Keratinocyte (primary cell): ENCODE measurements at regions not wholly inside any gene's neighbourhood (a gene's known extent, or its start where the extent isn't known, plus 50 kb on each side); places are given as distances from the start of the nearest gene placed in this dataset.

Source experiments
- DNase-seq: peaks from one replicate; pipeline ENCODE4 v3.0.0-alpha.2; 2011; ENCODE audit warnings: low read depth, missing footprints, low spot score
- FAIRE-seq: peaks from 2 replicates; lab custom pipeline; 2011; peaks lifted over from hg19 to GRCh38; lab: Jason Lieb, UNC
- H2AFZ ChIP-seq: 2 replicates; pipeline ENCODE4 v1.6.0; 2012; ENCODE audit warnings: low read length, control low read depth, inconsistent platforms; ENCODE audit not compliant: control insufficient read depth
- H3K27ac ChIP-seq: 2 replicates; pipeline ENCODE4 v1.5.1; 2011; ENCODE audit warnings: low read length; ENCODE audit not compliant: control insufficient read depth, insufficient read depth
- H3K27me3 ChIP-seq: 3 replicates; pipeline ENCODE4 v1.6.0; 2011; ENCODE audit warnings: low read length; ENCODE audit not compliant: control insufficient read depth, insufficient read depth; ENCODE audit errors: extremely low read depth
- H3K36me3 ChIP-seq, 2 experiments: 2 replicates in 1 of 2; 3 replicates in 1 of 2; pipeline ENCODE4 v1.5.1; 2011; ENCODE audit warnings: low read length in 2 of 2, mild to moderate bottlenecking in 1 of 2; ENCODE audit not compliant: control insufficient read depth in 2 of 2, insufficient read depth in 2 of 2; ENCODE audit errors: extremely low read depth in 1 of 2
- H3K4me1 ChIP-seq: 3 replicates; pipeline ENCODE4 v1.5.1; 2011; ENCODE audit warnings: low read length; ENCODE audit not compliant: control insufficient read depth, insufficient read depth; ENCODE audit errors: extremely low read depth
- H3K4me2 ChIP-seq: 3 replicates; pipeline ENCODE4 v1.6.0; 2011; ENCODE audit warnings: low read depth, low read length; ENCODE audit not compliant: control insufficient read depth, insufficient read depth; ENCODE audit errors: extremely low read depth
- H3K4me3 ChIP-seq, 3 experiments: fragments of 200-600 bp in 1 of 3; sonication (generic) in 1 of 3; 2 replicates in 2 of 3; 3 replicates in 1 of 3; pipeline ENCODE4 v1.5.1; 2011 to 2016; ENCODE audit warnings: low read length in 3 of 3, mild to moderate bottlenecking in 3 of 3, control low read depth in 2 of 3, inconsistent platforms in 1 of 3, low read depth in 1 of 3, mixed read lengths in 1 of 3, mixed run types in 1 of 3, moderate library complexity in 1 of 3; ENCODE audit not compliant: control insufficient read depth in 2 of 3, insufficient read depth in 2 of 3; ENCODE audit errors: extremely low read depth in 1 of 3
- H3K79me2 ChIP-seq: 2 replicates; pipeline ENCODE4 v1.6.0; 2012; ENCODE audit warnings: low read length; ENCODE audit not compliant: control insufficient read depth, insufficient read depth
- H3K9ac ChIP-seq: 3 replicates; pipeline ENCODE4 v1.6.0; 2011; ENCODE audit warnings: low read length; ENCODE audit not compliant: control insufficient read depth, insufficient read depth; ENCODE audit errors: extremely low read depth
- H3K9me1 ChIP-seq: 3 replicates; pipeline ENCODE4 v1.6.0; 2011; ENCODE audit warnings: low read length; ENCODE audit not compliant: control insufficient read depth, insufficient read depth; ENCODE audit errors: extremely low read depth
- H3K9me3 ChIP-seq: 2 replicates; pipeline ENCODE4 v1.5.1; 2012; ENCODE audit warnings: low read depth, low read length; ENCODE audit not compliant: control insufficient read depth
- H4K20me1 ChIP-seq: 3 replicates; pipeline ENCODE4 v1.6.0; 2011; ENCODE audit warnings: low read length; ENCODE audit not compliant: control insufficient read depth, insufficient read depth; ENCODE audit errors: extremely low read depth
- CTCF ChIP-seq, 3 experiments: IDR thresholded peaks in 1 of 3; conservative IDR thresholded peaks in 1 of 3; optimal IDR thresholded peaks in 1 of 3; 2 replicates in 2 of 3; 3 replicates in 1 of 3; pipeline versions ENCODE3 to v1.5.1; 2011; ENCODE audit warnings: low read length in 3 of 3, mild to moderate bottlenecking in 3 of 3, moderate library complexity in 2 of 3, control low read depth in 1 of 3, inconsistent platforms in 1 of 3; ENCODE audit not compliant: insufficient read depth in 2 of 3; ENCODE audit errors: extremely low read depth in 1 of 3
- EZH2 ChIP-seq: IDR thresholded peaks from one replicate; pipeline ENCODE4 v1.6.1; 2012; ENCODE audit warnings: inconsistent platforms, mild to moderate bottlenecking, low read length, moderate library complexity
- dilution Hi-C: fragments of 300-500 bp; cut with MboI; formaldehyde crosslinking; loops from one replicate; pipeline ENCODE4 v1.7.0; 2020; ENCODE audit warnings: low sequenced_read_pairs; ENCODE audit not compliant: extremely low pct_ligation_motif_present

- no peaks in the 10 kb centered on the region for H3K9me3 ChIP-seq
- H3K27ac ChIP-seq: no peak overlapping the region
- no peaks in the 10 kb centered on the region for H3K79me2 ChIP-seq
- no peak overlapping the region for H2AFZ ChIP-seq
- no peak overlapping the region for H3K9ac ChIP-seq
- H3K4me2 ChIP-seq: no peak overlapping the region
- TF ChIP-seq CTCF (optimal IDR thresholded peaks at IDR 0.05 in 1 of 3, IDR thresholded peaks at IDR 0.05 in 1 of 3, conservative IDR thresholded peaks at IDR 0.05 in 1 of 3; ENCODE audit: extremely low read depth in 1 of 3, insufficient read depth in 2 of 3, low read length in 3 of 3) (no peak), EZH2 (no peak)
- no peaks in the 10 kb centered on the region for H4K20me1 ChIP-seq
- no peaks in the 10 kb centered on the region for H3K9me1 ChIP-seq
- H3K36me3 ChIP-seq: no peaks in the 10 kb centered on the region
- no peaks in the 10 kb centered on the region for H3K27me3 ChIP-seq
- no peak for DNase-seq
- no peak overlapping the region for H3K4me3 ChIP-seq
- dilution Hi-C loops: no loop called here
- no peaks in the 10 kb centered on the region for H3K4me1 ChIP-seq
- FAIRE-seq: no peak
Observed at GRCh38 chr14:30484201-30484600, 74.8 kb upstream of the G2E3 start.

DNA sequence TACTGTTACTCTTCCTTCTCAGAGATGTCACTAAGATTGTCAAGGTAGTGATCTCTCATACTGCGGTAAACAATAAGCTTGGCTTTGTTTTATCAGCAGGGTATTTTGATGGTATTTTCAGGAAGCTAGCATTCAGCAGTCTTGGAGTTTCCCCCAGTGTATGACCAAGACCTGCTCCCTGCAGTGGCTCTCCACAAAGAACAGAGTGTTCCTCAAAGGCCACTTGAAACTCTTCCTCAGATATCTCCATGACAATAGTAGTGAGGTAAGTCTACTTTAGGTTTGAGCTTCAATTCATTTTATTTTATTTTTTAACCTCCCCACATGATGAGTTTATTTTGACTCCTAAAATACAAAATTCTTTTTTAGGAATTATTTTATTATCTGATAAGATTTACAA is 74.0 kb upstream of the G2E3 start:
- H3K27me3 ChIP-seq: no peaks in the 10 kb centered on the region
- H4K20me1 ChIP-seq: no peaks in the 10 kb centered on the region
- H3K4me3 ChIP-seq: no peak overlapping the region
- dilution Hi-C loops: no loop called here
- no peak overlapping the region for H3K27ac ChIP-seq
- no peaks in the 10 kb centered on the region for H3K9me3 ChIP-seq
- H3K4me1 ChIP-seq: no peaks in the 10 kb centered on the region
- H3K9me1 ChIP-seq: no peaks in the 10 kb centered on the region
- no peak for TF ChIP-seq CTCF (optimal IDR thresholded peaks at IDR 0.05 in 1 of 3, IDR thresholded peaks at IDR 0.05 in 1 of 3, conservative IDR thresholded peaks at IDR 0.05 in 1 of 3; ENCODE audit: extremely low read depth in 1 of 3, insufficient read depth in 2 of 3, low read length in 3 of 3)
- TF ChIP-seq EZH2: no peak
- no peak overlapping the region for H3K9ac ChIP-seq
- no peak for FAIRE-seq
- no peaks in the 10 kb centered on the region for H3K79me2 ChIP-seq
- H2AFZ ChIP-seq: no peak overlapping the region
- no peak for DNase-seq
- no peak overlapping the region for H3K4me2 ChIP-seq
- H3K36me3 ChIP-seq: no peaks in the 10 kb centered on the region
